SK-N-MC (cell line): ENCODE measurements at regions not wholly inside any gene's neighbourhood (a gene's known extent, or its start where the extent isn't known, plus 50 kb on each side); places are given as distances from the start of the nearest gene placed in this dataset.

ENCODE experiments used
- DNase-seq: peaks from one replicate; pipeline ENCODE4 v3.0.0-alpha.2; 2011; ENCODE audit warnings: low read depth, low spot score
- H3K27ac ChIP-seq: fragments of 200-600 bp; sonication (generic); 2 replicates; pipeline ENCODE4 v1.5.1; 2016; ENCODE audit warnings: mixed run types
- H3K36me3 ChIP-seq: fragments of 200-600 bp; sonication (generic); 2 replicates; pipeline ENCODE4 v1.6.1; 2017; ENCODE audit warnings: antibody characterized with exemption, low read length, mixed read lengths; ENCODE audit not compliant: insufficient read depth
- H3K4me3 ChIP-seq: fragments of 200-600 bp; sonication (generic); 2 replicates; pipeline ENCODE4 v1.5.1; 2016
- H3K9ac ChIP-seq: fragments of 200-600 bp; sonication (generic); 2 replicates; pipeline ENCODE4 v1.8.0; 2017; ENCODE audit warnings: mixed run types, mixed read lengths; ENCODE audit not compliant: insufficient read length
- H3K9me3 ChIP-seq: fragments of 200-600 bp; sonication (generic); 2 replicates; pipeline ENCODE4 v1.6.1; 2017; ENCODE audit warnings: low read depth, mild to moderate bottlenecking, antibody characterized with exemption, low read length, moderate library complexity, mixed read lengths
- EZH2 ChIP-seq: fragments of 200-600 bp; sonication (generic); IDR thresholded peaks from one replicate; pipeline ENCODE4 v1.6.1; 2017; ENCODE audit warnings: antibody characterized with exemption
- FOXP2 ChIP-seq: optimal IDR thresholded peaks from 2 replicates; pipeline ENCODE3; 2011; ENCODE audit warnings: mild to moderate bottlenecking, moderate library complexity; ENCODE audit not compliant: insufficient read depth; ENCODE audit errors: extremely low read length, control extremely low read depth
- POLR2AphosphoS5 ChIP-seq: IDR thresholded peaks from 2 replicates; pipeline ENCODE4 v1.6.1; 2012; ENCODE audit warnings: mild to moderate bottlenecking, low read depth, low read length, borderline replicate concordance

DNA sequence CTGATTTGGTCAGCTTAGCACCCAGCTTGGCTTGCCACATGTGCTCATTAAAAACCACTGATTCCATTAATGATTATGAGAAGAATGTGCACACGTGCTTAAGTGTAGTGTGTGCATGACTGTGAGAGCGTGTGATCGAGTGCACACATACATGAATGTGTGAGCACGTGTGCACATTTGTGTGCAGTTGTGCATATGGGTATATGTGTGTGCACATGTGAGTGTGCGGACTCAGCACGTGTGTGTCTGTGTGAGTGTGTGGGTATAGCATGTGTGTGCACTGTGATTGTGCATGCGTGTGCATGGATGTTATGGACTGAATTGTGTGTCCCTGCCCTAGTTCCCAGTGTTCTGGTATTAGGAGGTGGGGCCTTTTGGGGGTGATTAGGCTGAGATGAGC is 202.1 kb upstream of the ZNF536 start:
- H3K9me3 ChIP-seq = no peaks in the 10 kb centered on the region
- H3K36me3 ChIP-seq = no peaks in the 10 kb centered on the region
- no peak overlapping the region for H3K9ac ChIP-seq
- H3K27ac ChIP-seq = no peak overlapping the region
- no peak for DNase-seq
- H3K4me3 ChIP-seq = no peak overlapping the region
- no peak for TF ChIP-seq FOXP2
- TF ChIP-seq POLR2AphosphoS5 = no peak
- no peak for TF ChIP-seq EZH2

- no peak for DNase-seq
- H3K4me3 ChIP-seq = no peak overlapping the region
- no peaks in the 10 kb centered on the region for H3K9me3 ChIP-seq
- no peak overlapping the region for H3K9ac ChIP-seq
- no peaks in the 10 kb centered on the region for H3K36me3 ChIP-seq
- no peak overlapping the region for H3K27ac ChIP-seq
- TF ChIP-seq FOXP2 (no peak), POLR2AphosphoS5 (no peak), EZH2 (no peak)
Observed at GRCh38 chr19:30170495-30171137, 201.6 kb upstream of the ZNF536 start.

DNA sequence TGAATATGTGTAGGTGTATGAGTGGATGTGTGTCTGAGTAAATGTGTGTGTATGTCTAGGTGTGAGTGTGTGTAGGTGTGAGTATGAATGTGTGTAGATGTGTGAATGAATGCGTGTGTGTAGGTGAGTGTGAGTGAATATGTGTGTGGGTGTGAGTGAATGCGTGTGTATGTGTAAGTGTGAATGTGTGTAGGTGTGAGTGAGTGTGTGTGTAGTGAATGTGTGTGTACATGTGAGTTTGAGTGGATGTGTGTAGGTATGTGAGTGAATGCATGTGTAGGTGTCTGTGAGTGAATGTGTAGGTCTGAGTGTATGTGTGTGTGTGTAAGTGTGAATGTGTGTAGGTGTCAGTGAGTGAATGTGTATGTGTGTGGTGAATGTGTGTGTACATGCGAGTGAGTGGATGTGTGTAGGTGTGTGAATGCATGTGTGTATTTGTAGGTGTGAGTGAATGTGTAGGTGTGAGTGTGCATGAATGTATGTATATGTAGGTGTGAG is 201.0 kb upstream of the ZNF536 start:
- no peak overlapping the region for H3K4me3 ChIP-seq
- no peak for TF ChIP-seq POLR2AphosphoS5
- TF ChIP-seq FOXP2 = no peak
- no peak for TF ChIP-seq EZH2
- no peak overlapping the region for H3K27ac ChIP-seq
- no peak for DNase-seq
- no peaks in the 10 kb centered on the region for H3K36me3 ChIP-seq
- H3K9ac ChIP-seq = no peak overlapping the region
- no peaks in the 10 kb centered on the region for H3K9me3 ChIP-seq

DNA sequence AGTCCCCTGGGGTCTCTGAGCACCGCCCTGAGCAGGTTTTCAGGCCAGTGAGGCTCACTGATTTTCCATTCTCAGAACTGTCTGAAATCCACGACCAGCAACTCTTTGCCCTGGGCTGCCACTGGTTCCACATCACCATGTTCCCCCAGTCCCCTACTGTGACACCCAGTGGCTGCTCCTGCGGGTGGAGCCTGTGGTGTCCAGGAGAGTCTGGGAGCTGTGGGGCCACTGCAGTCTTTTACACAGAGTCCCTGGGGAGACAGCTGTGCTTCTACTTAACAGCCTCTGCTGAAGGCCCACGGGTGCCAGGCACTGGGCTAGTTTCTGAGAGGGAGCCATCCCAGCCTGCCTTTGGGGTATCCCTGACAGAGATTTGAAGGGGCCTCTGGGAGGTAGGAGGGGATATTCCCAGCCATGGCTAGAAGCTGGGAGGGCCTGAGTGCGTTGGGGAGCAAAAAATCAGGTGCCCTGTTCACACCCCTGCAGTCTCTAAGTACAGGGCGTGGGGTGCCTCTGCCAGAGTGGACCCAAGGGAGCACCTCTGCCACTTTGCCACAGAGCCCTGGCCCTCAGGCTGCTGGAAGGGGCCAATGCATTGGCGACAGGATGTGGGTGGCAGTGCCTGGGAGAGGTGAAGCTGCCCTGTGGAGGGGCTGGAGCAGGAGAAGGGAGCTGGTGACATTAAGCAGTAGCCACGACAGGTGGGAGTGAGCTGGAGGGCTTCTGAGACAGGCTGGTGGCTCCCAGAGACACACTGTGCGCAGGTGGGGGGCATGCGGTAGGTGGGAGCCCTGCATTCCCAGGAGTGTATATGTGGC is 200.2 kb upstream of the ZNF536 start:
- Histone ChIP-seq H3K4me3 (no peak overlapping the region), H3K27ac (no peak overlapping the region), H3K9me3 (no peaks in the 10 kb centered on the region), H3K36me3 (no peaks in the 10 kb centered on the region), H3K9ac (no peak overlapping the region)
- TF ChIP-seq FOXP2 (no peak), POLR2AphosphoS5 (no peak), EZH2 (no peak)
- no peak for DNase-seq

- no peak overlapping the region for H3K27ac ChIP-seq
- DNase-seq = no peak
- TF ChIP-seq FOXP2 = no peak
- no peak for TF ChIP-seq POLR2AphosphoS5
- no peak for TF ChIP-seq EZH2
Observed at GRCh38 chr19:30172613-30173242, 199.5 kb upstream of the ZNF536 start.

GRCh38 chr19:30173593-30174356 is 198.4 kb upstream of the ZNF536 start:
- H3K4me3 ChIP-seq = no peak overlapping the region
- TF ChIP-seq POLR2AphosphoS5 = no peak
- no peak for TF ChIP-seq EZH2
- TF ChIP-seq FOXP2 = no peak
- DNase-seq = no peak
- H3K9ac ChIP-seq = no peak overlapping the region
- no peaks in the 10 kb centered on the region for H3K36me3 ChIP-seq
- no peaks in the 10 kb centered on the region for H3K9me3 ChIP-seq
- H3K27ac ChIP-seq = no peak overlapping the region

More at GRCh38 chr19:30172613-30173242, 199.5 kb upstream of the ZNF536 start:
- Histone ChIP-seq H3K9ac (no peak overlapping the region), H3K36me3 (no peaks in the 10 kb centered on the region), H3K9me3 (no peaks in the 10 kb centered on the region), H3K4me3 (no peak overlapping the region)

GRCh38 chr19:30174357-30174645 is 197.9 kb upstream of the ZNF536 start:
- Histone ChIP-seq H3K36me3 (no peaks in the 10 kb centered on the region), H3K9ac (no peak overlapping the region), H3K27ac (no peak overlapping the region), H3K4me3 (no peak overlapping the region), H3K9me3 (no peaks in the 10 kb centered on the region)
- DNase-seq = no peak
- TF ChIP-seq EZH2 = no peak
- TF ChIP-seq FOXP2 = no peak
- TF ChIP-seq POLR2AphosphoS5 = no peak

DNA sequence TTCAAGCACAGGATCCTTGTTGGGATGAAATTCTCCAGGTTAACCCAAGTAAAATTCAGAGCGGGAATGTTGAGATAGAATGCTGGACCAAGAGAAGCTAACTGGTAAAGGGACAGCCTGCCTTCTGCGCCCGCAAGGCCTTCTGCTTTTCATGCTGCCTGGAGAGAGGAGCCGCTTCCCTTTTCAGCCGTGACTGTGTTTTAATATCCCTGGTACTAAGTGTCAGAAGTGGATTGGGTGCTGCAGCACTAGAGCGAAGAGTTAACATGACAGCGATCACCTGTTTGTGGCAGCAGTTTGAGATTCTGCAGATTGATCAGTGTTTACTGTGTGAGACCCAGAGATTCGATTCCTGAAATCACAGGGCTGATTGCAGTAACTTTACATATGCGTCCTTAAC is 197.4 kb upstream of the ZNF536 start:
- no peak overlapping the region for H3K27ac ChIP-seq
- no peak for DNase-seq
- H3K4me3 ChIP-seq = no peak overlapping the region
- H3K9ac ChIP-seq = no peak overlapping the region
- H3K9me3 ChIP-seq = no peaks in the 10 kb centered on the region
- TF ChIP-seq EZH2 (no peak), FOXP2 (no peak), POLR2AphosphoS5 (no peak)
- H3K36me3 ChIP-seq = no peaks in the 10 kb centered on the region
